Non-pigmented ciliary epithelial cell (primary cell): ENCODE measurements at regions not wholly inside any gene's neighbourhood (a gene's known extent, or its start where the extent isn't known, plus 50 kb on each side); places are given as distances from the start of the nearest gene placed in this dataset.
"Not testable (repeated sequence)": the region's sequence is repeated elsewhere in the genome, so short reads cannot be mapped to it uniquely, and the experiment has no call there.

ENCODE experiments used
- DNase-seq: peaks from one replicate; pipeline ENCODE4 v3.0.0-alpha.2; 2010; ENCODE audit warnings: low read depth

DNA sequence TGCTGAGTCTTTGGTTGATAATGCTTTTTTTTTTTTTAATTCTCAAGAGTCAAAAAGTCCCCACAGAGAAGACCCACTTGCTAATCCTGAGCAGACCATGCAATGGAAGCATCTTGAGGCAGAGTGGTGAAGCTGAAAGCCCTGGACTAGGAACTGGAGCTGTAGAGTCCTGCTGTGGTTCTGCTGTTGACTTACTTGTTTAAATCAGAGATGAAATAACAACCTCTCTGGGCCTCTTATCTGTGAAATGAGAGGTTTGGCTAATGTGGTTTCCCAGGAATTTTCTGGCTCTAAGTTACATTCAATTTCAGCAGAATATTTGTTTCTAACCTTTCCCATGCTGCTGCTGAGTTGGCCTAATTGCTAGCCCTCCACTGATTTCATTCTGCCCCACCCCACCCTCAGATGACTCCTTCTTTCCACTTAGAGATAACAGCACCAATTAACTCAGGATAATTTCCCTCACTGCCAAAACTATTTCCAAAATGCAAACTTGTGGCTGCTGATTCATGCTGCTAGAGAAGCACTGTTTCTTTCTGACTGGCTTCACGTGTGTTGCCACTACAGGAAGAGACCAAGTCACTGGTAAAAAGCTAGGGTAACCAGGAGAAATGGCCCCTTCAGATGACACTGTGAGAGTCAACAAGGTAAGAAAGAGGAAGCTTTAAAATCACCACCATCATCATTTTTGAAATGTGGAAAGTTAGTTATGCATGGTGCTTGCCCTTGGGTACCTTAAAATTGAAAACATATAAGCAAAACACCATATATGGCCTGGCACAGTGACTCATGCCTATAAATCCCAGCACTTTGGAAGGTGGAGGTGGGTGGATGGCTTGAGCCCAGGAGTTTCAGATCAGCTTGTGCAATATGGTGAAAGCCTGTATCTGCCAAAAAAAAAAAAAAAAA is 326.4 kb downstream of the DCHS2 start:
- DNase-seq, result peak; percentile 90

DNA sequence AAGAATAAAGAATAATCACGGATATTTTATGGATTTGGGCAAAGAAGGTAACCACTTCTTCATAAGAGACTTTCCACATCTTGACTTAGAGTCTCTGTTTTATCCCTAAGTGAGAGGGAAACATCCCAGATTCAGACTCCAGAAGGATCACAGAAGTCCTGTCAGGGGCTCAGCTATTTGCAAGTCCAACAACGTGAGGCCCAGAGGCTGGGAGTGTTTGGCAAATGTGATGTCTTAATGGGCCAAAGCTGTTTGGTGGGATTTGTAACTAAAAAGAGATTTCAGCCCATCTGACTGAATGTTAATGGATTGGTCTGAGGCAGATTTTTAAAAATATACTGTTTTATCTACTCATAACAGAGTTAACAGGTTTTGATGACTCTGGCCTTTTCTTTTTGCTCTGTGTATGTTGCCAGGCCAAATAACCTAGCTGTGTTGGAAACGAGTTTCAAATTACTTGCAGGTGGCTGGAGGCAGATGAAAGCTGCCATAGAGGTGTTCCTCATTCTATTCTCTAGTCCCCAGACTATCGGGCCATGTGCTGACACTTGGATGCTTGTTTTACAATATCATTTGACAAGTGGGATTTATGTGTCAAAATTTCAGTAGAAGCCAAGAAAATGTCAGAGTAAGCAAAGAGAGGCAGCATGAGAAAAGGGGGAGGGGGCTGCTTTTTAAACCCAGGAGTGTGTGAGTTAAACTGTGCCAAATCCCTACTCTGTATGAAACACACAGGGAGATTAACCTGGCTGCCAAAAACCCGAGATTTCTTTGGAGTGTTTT is 330.9 kb downstream of the DCHS2 start:
- DNase-seq, result no peak

DNA sequence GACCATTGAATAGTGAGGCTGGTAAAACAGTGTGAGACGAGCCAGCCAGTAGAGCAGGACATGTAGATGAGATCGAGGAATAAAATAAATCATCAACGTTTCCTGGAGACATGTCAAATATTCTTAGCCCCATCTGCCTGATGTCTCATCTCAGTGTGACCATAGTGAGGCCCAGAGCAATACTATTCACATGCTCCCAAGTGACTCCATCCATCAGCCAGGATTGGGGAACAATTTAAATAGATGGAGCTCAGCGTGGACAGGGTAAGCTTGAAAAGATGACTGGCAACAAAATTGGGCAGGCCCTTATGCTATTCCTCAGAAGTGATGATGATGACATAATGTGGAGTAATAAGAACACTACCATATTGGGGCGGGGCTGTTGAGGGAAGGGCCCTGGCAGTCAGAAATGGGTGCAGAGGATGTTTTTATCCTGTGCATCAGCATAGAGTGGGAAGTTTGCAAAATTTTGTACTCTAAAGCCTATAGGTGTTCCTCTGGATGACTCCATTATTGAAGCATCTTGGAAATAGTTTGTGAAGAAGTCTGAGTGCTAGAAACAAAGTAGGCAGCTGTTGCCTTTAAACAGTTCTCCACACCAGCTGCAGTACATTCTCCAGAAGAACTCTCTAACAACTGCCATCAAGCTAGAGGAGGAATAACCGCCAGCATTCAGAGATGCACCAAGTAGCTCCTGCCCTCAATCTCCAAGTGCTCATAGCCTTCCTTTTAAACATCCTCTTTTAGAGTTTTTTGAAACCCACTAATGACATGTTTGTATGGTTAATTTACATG is 333.0 kb downstream of the DCHS2 start:
- DNase-seq, result no peak

DNA sequence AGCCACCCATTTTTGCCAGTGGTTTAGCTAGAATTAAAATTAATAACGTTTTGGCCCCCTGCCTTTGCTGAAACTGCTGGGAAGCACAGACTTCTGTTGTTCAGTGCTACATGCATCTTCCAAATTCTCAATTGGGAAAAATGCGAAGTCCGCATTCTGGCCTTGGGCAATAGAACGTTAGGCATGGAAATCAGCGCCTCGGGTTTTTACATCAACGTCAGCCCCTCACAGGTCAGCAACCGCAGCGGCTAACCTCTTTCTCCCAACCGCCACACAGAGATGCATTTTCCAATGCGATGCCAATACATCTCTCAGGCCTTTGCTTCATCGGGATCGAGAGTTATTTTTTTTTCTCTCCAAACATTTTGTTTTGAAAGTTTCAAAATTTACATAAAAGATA is 339.1 kb downstream of the DCHS2 start:
- no peak for DNase-seq

DNA sequence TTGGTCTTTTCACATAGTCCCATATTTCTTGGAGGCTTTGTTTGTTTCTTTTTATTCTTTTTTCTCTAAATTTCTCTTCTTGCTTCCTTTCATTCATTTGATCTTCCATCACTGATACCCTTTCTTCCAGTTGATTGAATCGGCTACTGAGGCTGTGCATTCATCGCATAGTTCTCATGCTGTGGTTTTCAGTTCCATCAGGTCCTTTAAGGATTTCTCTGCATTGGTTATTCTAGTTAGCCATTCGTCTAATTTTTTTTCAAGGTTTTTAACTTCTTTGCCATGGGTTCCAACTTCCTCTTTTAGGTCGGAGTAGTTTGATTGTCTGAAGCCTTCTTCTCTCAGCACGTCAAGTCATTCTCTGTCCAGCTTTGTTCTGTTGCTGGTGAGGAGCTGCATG is 342.4 kb downstream of the DCHS2 start:
- not testable (repeated sequence) for DNase-seq

DNA sequence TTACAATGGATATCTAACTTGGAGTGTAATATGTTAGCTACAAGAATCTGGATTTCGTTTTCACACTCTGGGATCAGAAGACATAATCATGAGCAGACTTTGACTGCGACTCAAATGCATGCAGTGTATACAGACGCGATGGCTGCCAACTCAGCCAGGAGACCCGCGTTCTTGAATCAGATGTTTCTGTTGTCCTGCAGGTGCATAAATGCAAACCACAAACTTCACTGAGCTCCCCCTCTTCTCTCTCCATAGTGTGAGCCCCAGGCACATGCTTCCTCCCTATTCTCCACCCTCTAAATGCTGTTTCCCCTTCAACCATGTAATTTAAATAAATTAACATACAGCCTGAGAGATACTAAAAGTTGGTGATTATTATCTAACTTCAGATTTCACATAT is 347.9 kb downstream of the DCHS2 start:
- DNase-seq, result no peak

DNA sequence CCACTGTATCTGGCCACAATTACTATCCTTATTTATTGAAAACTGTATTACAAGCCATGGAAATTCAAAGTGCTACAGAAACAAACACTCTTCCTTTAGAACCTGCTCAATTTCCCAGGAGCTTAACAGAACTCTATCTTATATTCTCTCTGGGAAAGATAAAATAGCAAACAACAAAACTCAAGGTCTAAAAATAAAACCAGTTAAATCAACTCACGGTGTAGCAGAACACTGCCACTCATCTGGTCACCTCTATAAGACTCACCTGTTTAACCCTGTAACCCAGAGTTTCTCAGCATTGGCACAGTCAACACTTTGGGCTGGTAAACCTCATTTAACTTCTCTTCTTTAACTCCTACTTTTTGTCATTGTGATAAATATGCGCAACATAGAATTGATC is 348.9 kb downstream of the DCHS2 start:
- no peak for DNase-seq

DNA sequence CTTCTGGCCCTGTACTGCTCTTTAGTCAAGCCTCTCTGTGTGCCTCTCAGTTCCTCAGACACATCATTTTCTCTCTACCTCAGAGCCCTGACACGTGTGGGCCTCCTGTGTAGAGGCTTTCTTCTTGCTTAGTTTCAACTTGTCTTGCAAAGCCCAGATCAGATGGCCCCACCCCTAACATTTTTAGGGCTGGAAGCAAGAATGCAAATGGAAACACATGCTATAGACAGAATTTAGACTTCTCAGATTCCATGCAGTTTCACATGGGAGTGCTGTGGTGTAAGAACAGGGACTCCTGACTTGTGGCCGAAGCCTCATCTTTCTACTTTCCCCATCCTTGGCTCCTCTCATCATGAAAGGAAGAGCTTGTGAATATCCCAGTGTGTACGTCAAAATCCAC is 350.7 kb downstream of the DCHS2 start:
- DNase-seq, result no peak

DNA sequence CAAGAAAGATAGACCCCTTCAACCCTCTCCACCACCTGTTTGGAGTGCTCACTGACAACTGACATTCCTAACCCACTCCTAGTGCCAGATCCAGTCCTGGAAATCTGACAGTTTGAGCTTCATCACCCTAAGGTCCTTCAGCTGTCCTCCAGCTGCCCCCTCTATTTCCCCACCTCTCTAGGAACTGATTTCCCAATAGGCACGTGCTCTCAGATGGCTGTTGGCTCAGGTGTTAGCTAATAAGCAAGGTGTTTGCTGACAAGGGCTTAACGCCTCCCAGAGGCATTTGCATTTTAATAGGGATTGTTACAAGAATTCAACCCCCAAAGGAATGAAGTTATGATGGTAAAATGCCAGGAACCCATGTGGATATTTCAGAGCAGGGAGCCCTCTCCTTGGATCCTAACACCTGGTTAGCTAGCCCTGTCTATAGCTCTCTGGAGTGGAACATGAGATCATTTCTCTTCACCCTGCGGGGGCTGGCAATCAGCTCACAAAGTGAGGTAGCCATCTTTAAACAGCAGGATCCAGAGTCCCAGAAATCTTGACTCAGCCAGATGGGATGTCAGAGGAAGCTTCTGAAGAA is 348.5 kb upstream of the SFRP2 start:
- DNase-seq, result no peak

DNA sequence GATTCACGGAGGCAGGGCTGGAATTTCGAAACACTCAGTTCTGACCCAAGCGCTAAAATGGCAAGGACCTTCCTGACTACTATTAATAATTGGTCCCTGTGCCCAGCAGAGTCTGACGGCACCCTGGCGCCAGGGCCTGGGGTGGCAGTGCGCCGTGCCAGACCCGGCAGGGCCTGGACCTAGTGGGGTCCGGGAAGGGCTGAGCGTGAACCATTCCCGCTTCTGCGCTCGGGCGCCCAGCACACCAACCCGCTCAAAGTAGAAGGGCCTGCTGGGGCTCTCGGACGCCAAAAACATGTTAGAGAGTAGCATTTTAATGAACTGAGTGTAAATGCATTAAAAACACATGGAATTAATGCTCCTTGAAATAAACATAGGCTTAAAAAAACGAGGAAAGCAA is 346.7 kb upstream of the SFRP2 start:
- DNase-seq, result no peak

DNA sequence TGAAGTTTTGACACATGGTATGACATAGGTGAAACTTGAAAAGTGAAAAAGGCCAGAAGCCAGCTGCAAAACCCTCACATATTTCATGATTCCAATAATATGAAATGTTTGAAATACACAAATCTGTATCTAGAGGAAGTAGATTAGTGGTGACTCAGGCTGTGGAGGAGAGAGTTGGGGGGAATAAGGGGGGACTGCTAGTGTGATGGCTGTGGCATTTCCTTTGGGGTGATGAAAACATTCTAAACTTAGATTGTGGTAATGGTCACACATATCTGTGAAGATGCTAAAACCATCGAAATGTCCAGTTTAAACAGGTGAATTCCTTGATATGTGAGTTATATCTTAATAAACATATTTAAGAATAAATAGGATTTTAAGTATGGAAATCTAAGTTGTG is 343.5 kb upstream of the SFRP2 start:
- DNase-seq, result peak; percentile 50

DNA sequence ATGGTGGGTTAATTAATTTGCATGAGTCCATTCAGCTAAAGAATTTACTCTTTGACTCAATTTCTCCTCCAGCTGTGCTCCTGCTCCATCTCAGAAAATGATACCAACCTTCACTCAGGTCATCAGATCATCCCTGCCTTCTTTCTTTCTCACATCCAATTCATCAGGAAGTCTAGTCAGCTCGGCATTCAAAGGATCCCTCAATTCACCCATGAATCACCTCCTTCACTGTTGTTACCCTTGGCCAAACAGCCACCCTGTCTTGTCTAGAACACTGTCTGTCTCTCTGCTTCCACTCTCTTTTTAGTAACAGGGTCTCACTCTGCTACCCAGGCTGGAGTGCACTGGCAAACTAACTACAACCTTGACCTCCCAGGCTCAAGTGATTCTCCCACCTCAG is 337.4 kb upstream of the SFRP2 start:
- no peak for DNase-seq

DNA sequence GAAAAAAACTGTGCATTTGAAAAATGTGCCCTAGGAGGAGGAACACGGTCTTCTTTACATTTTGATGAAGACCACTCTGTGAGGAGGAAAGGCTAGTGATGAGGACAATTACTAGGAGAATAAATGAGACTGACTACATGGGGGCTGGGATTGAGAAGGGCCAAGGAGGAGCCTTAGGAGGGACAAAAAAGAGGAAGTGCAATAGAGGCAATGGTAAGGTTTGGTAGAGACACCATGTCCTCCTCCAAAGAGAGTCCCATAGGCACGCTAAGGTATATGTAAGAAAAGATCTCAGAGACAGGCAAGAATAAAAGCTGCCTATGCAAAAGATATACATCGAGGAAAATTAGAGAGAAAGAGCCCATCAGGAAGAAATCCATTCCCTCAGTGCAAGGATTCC is 336.5 kb upstream of the SFRP2 start:
- DNase-seq, result no peak

DNA sequence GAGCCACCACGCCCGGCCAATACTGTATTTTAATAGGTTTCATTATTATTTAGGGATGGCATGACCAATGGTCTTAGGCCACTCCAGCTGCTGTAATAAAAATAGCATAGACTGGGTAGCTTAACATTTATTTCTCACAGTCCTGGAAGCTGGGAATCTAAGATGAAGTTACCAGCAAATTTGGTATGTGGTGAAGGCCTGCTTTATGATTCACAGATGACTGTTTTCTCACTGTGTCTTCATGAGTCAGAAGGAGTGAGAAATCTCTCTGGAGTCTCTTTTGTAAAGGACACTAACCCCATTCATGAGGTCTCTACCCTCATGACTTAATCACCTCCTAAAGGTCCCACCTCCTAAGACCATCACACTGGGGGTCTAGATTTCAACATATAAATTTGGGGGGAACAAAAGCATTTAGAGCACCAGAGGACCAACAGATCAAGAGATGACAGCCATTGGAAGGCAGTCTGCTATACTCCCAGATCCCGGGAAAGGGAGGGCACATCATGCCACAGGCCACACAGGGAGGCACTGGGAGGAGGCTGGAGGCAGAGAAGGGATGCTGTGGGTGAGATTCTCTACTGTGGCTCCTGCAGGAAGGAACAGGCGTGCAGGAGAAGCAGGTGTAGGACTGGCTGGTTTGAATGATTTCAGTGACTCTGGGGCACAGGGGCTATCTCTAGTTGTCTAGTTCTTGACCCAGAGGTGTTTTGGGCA is 335.8 kb upstream of the SFRP2 start:
- peak; percentile 76 for DNase-seq

DNA sequence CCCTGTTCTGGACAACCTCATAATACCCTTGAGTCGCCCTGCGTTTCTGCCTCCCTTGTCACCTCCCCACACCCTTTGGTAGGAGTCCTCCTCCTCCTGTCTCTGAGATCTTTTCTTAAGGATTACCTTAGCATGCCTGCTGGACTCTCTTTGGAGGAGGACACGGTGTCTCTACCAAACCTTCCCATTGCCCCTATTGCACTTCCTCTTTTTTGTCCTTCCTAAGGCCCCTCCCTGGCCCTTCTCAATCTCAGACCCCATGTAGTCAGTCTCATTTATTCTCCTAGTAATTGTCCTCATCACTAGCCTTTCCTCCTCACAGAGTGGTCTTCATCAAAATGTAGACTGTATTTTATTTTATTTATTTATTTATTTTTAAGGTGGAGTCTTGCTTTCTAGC is 335.0 kb upstream of the SFRP2 start:
- no peak for DNase-seq

DNA sequence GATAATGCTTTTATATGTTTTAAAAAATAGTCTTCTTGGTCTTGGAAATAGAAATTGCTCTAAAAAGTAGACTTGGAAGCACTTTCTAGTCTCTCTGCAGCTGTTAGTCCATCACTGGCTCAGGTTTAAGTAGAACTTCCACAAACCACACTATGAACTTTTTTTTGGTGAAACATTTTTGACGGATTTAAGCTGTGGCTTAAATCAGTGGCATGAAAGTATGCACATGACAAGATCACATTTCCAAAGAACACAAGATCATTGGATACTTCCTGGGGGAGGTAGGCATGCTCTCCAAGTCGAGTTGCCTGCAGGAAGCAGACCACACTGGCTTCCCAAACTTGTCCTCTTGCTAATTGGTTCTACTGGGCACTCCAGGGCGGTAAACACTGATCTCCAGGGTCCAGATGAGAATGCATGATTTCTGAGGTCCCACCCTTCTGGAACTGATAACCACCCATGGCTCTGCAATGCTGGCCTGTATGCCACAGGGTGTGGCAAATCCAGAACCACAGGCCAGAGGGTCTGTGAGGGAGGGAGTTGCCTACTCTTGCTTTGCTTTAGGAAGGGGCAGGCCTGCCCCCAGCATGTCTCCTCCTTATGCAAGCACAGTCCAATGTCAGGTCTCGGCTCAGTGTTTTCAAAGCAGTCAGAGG is 331.9 kb upstream of the SFRP2 start:
- no peak for DNase-seq

DNA sequence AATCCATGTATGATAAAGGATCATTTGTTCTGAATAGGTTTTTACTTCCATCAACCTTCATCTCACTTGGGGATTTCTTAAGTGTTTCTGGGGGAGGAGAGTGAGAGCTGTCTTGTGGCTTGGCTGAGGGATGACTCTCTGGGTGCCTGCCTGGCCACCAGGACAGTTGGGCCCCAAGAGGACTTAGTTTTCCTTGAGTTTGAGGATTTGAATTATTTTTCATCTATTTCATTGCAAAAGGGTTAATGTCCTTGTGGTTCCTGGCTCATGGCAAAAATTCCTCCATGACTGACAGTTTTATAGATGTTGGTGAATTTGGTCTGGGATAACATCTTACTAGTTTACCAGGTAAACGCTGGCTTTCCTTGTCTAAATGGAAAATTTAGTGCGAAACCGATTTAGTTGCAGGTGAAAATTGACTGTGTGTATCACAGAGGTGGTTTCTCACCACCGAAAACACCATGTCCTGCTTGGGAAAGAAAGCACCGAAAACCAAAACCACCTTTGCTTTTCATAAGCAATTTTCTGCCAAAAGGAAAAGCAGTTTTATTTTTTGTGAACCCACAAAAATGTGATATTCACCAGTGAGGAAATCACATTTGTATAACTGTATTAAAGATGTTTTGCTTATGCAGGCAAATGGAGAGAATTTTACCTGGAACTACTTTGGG is 331.3 kb upstream of the SFRP2 start:
- no peak for DNase-seq

DNA sequence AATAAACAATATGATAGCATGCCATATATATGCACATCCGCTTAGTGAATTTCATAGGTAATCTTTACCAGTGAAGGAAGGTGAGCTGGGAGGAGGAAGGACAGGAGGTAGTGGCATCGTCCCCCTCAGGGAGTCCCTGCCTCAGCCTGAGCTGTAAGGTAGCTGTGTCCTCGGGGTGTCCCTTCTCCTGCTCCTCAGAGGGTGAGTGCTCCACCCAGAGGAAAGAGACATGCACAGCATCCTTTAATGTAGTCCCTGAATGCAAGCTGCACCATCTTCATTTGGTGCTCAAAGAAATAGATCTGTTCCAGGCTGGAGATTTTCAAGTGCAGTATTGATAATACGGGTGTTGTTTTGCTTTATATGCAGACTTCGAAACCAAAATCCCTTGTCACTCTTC is 330.4 kb upstream of the SFRP2 start:
- DNase-seq, result no peak

DNA sequence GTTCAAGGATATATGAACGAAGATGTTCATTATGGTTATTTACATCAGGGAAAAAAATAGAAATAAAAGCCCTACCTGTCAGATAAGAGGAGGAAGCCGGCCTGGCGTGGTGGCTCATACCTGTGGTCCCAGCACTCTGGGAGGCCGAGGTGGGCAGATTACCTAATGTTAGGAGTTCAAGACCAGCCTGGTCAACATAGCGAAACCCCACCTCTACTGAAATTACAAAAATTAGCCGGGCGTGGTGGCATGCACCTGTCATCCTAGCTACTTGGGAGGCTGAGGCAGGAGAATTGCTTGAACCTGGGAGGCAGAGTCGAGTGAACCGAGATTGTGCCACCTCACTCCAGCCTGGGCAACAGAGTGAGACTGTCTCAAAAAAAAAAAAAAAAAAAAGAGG is 328.8 kb upstream of the SFRP2 start:
- DNase-seq, result not testable (repeated sequence)

DNA sequence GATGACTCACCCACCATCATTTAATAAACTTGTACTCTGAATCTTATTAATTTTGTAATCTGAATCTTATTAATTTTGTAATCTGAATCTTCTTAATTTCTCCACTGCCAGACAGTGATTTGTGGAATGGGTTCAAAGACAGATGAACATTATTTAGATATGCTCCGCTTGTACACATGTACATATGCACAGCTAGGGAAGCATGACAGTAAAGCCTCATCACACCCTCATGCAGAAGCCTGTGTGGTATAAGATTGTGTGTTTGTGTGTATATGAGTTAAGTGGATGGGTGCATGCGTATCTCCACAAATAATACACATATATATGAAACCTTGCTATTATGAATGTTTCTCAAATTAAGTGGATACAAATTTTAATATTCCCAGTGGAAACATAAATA is 318.5 kb upstream of the SFRP2 start:
- DNase-seq, result no peak
